RWPE1 (cell line): ENCODE measurements at regions not wholly inside any gene's neighbourhood (a gene's known extent, or its start where the extent isn't known, plus 50 kb on each side); places are given as distances from the start of the nearest gene placed in this dataset.

Experiments used
- CTCF ChIA-PET: fragments of 350-600 bp; sonication (Branson Sonifier 250); formaldehyde crosslinking; extraction: SDS; loops from one replicate; lab custom pipeline; 2021; lab: Yijun Ruan, JAX
- POLR2A ChIA-PET: fragments of 400-600 bp; formaldehyde crosslinking; extraction: SDS; loops from one replicate; lab custom pipeline; 2020; ENCODE audit warnings: antibody characterized with exemption; ENCODE audit not compliant: low non-redundant PET; lab: Yijun Ruan, JAX
- DNase-seq: peaks from one replicate; pipeline ENCODE4 v3.0.0; 2012; ENCODE audit warnings: low spot score
- H3K27ac ChIP-seq: fragments of 450-650 bp; 2 replicates; pipeline ENCODE4 v1.5.1; 2017
- TF ChIP-seq, protein P1 (sequence below): fragments of 450-650 bp; conservative IDR thresholded peaks from 2 replicates; pipeline ENCODE4 v1.5.1; 2017; ENCODE audit warnings: low read depth, mild to moderate bottlenecking

DNA sequence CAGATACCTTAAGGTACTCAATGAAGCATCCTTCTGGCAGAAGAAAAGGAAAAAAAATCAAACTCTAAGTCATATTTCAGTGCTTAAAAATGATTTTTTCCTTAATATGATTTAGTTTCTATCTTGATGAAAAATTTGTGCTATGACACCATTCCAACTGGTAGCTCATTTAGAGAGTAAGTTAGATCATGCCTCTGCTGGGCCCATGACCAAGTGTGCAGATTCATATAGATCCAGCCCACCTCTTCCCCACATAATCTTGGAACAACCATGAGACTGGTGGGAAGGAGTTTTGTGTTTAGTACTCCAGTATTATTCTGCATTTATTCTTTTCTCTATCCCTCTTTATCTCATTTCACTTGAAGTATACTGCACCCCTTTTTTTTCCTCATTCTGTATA, 908.3 kb downstream of the KCNMA1 start:
- no peak for DNase-seq
- ChIA-PET POLR2A (no interaction called here), CTCF (no interaction called here)
- H3K27ac ChIP-seq, result no peak overlapping the region
- TF ChIP-seq, protein P1, sequence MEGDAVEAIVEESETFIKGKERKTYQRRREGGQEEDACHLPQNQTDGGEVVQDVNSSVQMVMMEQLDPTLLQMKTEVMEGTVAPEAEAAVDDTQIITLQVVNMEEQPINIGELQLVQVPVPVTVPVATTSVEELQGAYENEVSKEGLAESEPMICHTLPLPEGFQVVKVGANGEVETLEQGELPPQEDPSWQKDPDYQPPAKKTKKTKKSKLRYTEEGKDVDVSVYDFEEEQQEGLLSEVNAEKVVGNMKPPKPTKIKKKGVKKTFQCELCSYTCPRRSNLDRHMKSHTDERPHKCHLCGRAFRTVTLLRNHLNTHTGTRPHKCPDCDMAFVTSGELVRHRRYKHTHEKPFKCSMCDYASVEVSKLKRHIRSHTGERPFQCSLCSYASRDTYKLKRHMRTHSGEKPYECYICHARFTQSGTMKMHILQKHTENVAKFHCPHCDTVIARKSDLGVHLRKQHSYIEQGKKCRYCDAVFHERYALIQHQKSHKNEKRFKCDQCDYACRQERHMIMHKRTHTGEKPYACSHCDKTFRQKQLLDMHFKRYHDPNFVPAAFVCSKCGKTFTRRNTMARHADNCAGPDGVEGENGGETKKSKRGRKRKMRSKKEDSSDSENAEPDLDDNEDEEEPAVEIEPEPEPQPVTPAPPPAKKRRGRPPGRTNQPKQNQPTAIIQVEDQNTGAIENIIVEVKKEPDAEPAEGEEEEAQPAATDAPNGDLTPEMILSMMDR, result no peak

DNA sequence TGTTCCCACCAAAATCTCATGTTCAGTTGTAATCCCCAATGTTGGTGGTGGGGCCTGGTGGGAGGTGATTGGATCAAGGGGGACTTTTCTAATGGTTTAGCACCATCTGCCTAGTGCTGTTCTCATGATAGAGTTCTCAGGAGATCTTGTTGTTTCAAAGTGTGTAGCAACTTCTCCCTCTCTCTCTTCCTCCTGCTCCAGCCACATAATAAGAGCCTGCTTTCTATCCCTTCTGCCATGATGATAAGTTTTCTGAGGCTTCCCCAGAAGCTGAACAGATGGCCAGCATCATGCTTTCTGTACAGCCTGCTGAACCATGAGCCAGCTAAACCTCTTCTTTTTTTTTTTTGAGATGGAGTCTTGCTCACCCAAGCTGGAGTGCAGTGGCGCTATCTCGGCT, 910.6 kb downstream of the KCNMA1 start:
- CTCF ChIA-PET, result interaction anchor here (0.6 kb wide), 1 partner anchor 142 kb away, joined by 3 read pairs; no protein-coding TSS in a partner anchor
- POLR2A ChIA-PET, result no interaction called here
- TF ChIP-seq, protein P1, result no peak
- H3K27ac ChIP-seq, result no peak overlapping the region
- no peak for DNase-seq

DNA sequence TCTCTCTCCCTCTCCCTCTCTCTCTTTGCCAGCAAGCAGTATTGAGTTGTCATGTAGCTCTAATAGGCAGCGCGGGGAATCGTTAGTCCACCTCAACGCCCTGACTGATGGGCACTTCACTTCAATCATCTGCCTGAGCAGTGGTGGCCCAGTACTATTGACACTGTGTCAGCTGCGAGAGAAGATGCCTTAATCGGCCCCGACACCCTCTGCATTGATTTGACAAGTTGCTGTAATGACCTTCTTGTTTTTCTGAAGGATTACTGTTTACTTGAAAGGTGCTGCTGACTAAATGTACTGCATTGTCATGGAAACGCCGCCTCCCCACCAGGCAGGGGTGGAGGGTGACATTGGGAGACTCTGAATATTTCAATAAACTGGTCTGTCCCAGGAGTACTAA, 913.8 kb downstream of the KCNMA1 start:
- no peak overlapping the region for H3K27ac ChIP-seq
- POLR2A ChIA-PET, result no interaction called here
- TF ChIP-seq, protein P1, result no peak
- DNase-seq, result no peak
- CTCF ChIA-PET, result interaction anchor here (0.8 kb wide), 1 partner anchor 37 kb away, joined by 3 read pairs; no protein-coding TSS in a partner anchor

DNA sequence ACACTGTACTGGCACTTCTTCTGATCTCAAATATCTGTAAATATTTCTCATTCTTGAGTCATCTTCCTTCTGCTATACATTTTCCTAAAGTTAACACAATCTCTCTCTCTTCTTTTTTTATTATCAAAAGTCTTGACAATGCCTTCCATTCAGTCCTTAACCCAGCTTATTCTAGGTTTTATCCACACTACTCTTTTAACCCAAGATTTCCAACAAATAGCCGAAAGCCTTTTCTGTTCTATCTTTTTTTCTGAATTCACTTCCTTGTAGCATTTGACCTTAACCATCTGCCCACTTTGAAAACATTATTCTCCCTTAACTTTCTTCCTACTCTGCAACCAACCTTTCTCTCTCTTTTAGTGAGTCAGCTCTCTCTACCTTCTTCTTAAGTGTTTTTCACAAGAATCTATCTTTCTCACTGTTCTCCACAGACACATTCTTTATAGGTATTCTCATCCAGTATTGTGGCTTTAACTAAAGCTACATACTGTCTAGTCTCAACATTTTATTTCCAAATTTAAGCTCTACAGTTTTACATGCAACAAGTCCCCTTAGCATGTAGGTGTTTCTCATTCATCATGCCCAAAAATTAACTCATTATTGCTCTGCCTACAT, 915.6 kb downstream of the KCNMA1 start:
- POLR2A ChIA-PET, result no interaction called here
- TF ChIP-seq, protein P1, result no peak
- DNase-seq, result no peak
- CTCF ChIA-PET, result interaction anchor here (0.6 kb wide), 1 partner anchor 625 kb away, joined by 3 read pairs; no protein-coding TSS in a partner anchor
- no peak overlapping the region for H3K27ac ChIP-seq

DNA sequence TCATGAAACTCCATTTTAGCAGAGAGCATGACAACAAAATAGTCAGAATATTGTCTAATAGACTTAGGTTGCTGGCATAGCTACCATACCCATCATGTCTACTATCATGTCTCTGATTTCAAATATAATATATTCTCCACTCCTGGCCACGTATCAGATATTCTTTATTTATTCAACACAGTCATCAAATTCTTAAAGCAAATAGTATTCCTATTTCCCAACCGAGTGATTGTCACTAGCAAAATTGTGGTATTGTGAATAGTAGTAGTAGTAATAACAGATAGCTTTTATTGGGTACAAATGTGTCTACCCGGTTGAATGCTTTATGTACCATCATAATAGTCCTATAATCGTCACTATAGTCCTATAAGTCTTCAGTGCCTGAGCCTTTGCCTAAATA, 918.6 kb downstream of the KCNMA1 start:
- ChIA-PET CTCF (interaction anchor here (0.5 kb wide), 1 partner anchor 1721 kb away, joined by 3 read pairs; no protein-coding TSS in a partner anchor), POLR2A (interaction anchor here (0.6 kb wide), 1 partner anchor 446 kb away, joined by 3 read pairs; no protein-coding TSS in a partner anchor)
- DNase-seq, result no peak
- TF ChIP-seq, protein P1, result no peak
- no peak overlapping the region for H3K27ac ChIP-seq

DNA sequence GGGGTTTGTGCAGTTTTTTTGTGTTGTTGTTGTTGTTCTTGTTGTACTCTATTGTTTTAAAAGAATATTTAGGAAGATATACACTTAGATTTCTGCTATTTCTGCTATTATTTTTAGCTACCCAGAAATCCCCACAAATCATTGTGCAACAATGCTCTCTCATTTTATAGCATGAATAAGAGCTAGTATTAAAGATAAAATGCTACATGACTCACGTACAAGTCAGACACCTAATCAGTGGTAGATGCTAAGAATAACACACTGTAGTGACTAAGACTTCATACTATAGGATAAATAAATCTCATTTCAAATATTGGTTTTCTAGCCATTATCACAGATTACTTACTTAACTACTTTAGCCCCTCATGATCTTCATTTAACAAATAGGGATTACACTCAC, 920.5 kb downstream of the KCNMA1 start:
- POLR2A ChIA-PET, result no interaction called here
- CTCF ChIA-PET, result interaction anchor here (0.6 to 0.7 kb wide), 2 partner anchors 268 to 634 kb away, joined by 3 read pairs; no protein-coding TSS in a partner anchor
- DNase-seq, result peak; percentile 70
- H3K27ac ChIP-seq, result no peak overlapping the region
- TF ChIP-seq, protein P1, result no peak
